GM23248 (cell line): ENCODE measurements at regions not wholly inside any gene's neighbourhood (a gene's known extent, or its start where the extent isn't known, plus 50 kb on each side); places are given as distances from the start of the nearest gene placed in this dataset.

Experiments used
- DNase-seq: peaks from one replicate; pipeline ENCODE4 v3.0.0-alpha.2; 2015
- H2AFZ ChIP-seq: fragments of 200-600 bp; sonication (generic); 2 replicates; pipeline ENCODE4 v1.6.1; 2016; ENCODE audit warnings: antibody characterized with exemption
- H3F3A ChIP-seq: fragments of 200-600 bp; sonication (generic); 2 replicates; pipeline ENCODE4 v1.6.1; 2016; ENCODE audit warnings: mild to moderate bottlenecking, antibody characterized with exemption, mixed run types; ENCODE audit not compliant: insufficient read depth
- H3K27ac ChIP-seq: fragments of 200-600 bp; sonication (generic); 2 replicates; pipeline ENCODE4 v1.5.1; 2016; ENCODE audit warnings: mild to moderate bottlenecking
- H3K27me3 ChIP-seq: fragments of 200-600 bp; sonication (generic); replicated peaks from 2 replicates; pipeline ENCODE4 v1.6.1; 2016; ENCODE audit warnings: mild to moderate bottlenecking; ENCODE audit not compliant: insufficient read depth
- H3K36me3 ChIP-seq: fragments of 200-600 bp; sonication (generic); 2 replicates; pipeline ENCODE4 v1.6.1; 2016; ENCODE audit warnings: low read depth, mild to moderate bottlenecking
- H3K4me1 ChIP-seq: fragments of 200-600 bp; sonication (generic); 2 replicates; pipeline ENCODE4 v1.6.1; 2016; ENCODE audit warnings: mild to moderate bottlenecking; ENCODE audit not compliant: insufficient read depth
- H3K4me2 ChIP-seq: fragments of 200-600 bp; sonication (generic); one replicate; pipeline ENCODE4 v1.6.1; 2016; ENCODE audit warnings: mild to moderate bottlenecking; ENCODE audit not compliant: unreplicated experiment
- H3K4me3 ChIP-seq: fragments of 200-600 bp; sonication (generic); 2 replicates; pipeline ENCODE4 v1.5.1; 2016; ENCODE audit warnings: mild to moderate bottlenecking
- H3K79me2 ChIP-seq: fragments of 200-600 bp; sonication (generic); 2 replicates; pipeline ENCODE4 v1.6.1; 2016; ENCODE audit warnings: mild to moderate bottlenecking; ENCODE audit not compliant: insufficient read depth
- H3K9ac ChIP-seq: fragments of 200-600 bp; sonication (generic); 2 replicates; pipeline ENCODE4 v1.6.1; 2016; ENCODE audit warnings: mild to moderate bottlenecking
- H3K9me2 ChIP-seq: fragments of 200-600 bp; sonication (generic); 2 replicates; pipeline ENCODE4 v1.6.1; 2016; ENCODE audit warnings: mixed run types, mild to moderate bottlenecking, moderate library complexity; ENCODE audit not compliant: insufficient read depth
- H3K9me3 ChIP-seq: fragments of 200-600 bp; sonication (generic); one replicate; pipeline ENCODE4 v1.6.1; 2017; ENCODE audit warnings: low read depth
- H4K20me1 ChIP-seq: fragments of 200-600 bp; sonication (generic); 2 replicates; pipeline ENCODE4 v1.6.0; 2016; ENCODE audit not compliant: insufficient read depth
- EZH2 ChIP-seq: fragments of 200-600 bp; sonication (generic); IDR thresholded peaks from 2 replicates; pipeline ENCODE4 v1.6.1; 2018; ENCODE audit warnings: antibody characterized with exemption, mild to moderate bottlenecking; ENCODE audit not compliant: insufficient read depth, poor library complexity, severe bottlenecking
- EZH2phosphoT487 ChIP-seq: fragments of 200-600 bp; sonication (generic); IDR thresholded peaks from 2 replicates; pipeline ENCODE4 v1.6.1; 2018; ENCODE audit warnings: antibody characterized with exemption, moderate library complexity, mild to moderate bottlenecking, low read depth; ENCODE audit not compliant: insufficient read depth
- WGBS, 2 experiments: methylation state at CpG; one replicate each; pipeline ENCODE4 v1.1.6; 2015 to 2017; ENCODE audit warnings: low lambda C conversion rate in 2 of 2, low coverage in 1 of 2; ENCODE audit errors: missing lambda C conversion rate in 2 of 2; 5-methylcytosine and 5-hydroxymethylcytosine counted together
- in situ Hi-C: fragments of 300-500 bp; cut with MboI; formaldehyde crosslinking; loops from 2 replicates; pipeline ENCODE4 v1.15.0; 2020

- Histone ChIP-seq H3K4me1 (no peaks in the 10 kb centered on the region), H3K36me3 (no peaks in the 10 kb centered on the region), H3K27me3 (no peaks in the 10 kb centered on the region), H3K9ac (no peak overlapping the region), H3K9me2 (no peaks in the 10 kb centered on the region), H3K4me3 (no peak overlapping the region), H4K20me1 (no peaks in the 10 kb centered on the region), H3K27ac (no peak overlapping the region), H3K9me3 (no peaks in the 10 kb centered on the region), H3K4me2 (no peak overlapping the region), H3F3A (no peaks in the 10 kb centered on the region), H3K79me2 (no peaks in the 10 kb centered on the region), H2AFZ (no peak overlapping the region)
- WGBS, 2 experiments = 54 to 55% methylated on average over 6 of the region's 6 CpGs
- no peak for DNase-seq
- in situ Hi-C loops = no loop called here
- TF ChIP-seq EZH2phosphoT487 = no peak
- TF ChIP-seq EZH2 = no peak
These were observed 124.3 kb downstream of the GPAM start for GRCh38 chr10:112059220-112059619.

- no peaks in the 10 kb centered on the region for H3K9me3 ChIP-seq
- H4K20me1 ChIP-seq = no peaks in the 10 kb centered on the region
- H3K79me2 ChIP-seq = no peaks in the 10 kb centered on the region
- no peak overlapping the region for H3K4me2 ChIP-seq
- no peaks in the 10 kb centered on the region for H3K36me3 ChIP-seq
- 81 to 100% methylated on average over 2 of the region's 2 CpGs for WGBS, 2 experiments
- in situ Hi-C loops = no loop called here
- H3K9ac ChIP-seq = no peak overlapping the region
- DNase-seq = no peak
- H3K9me2 ChIP-seq = no peaks in the 10 kb centered on the region
- no peaks in the 10 kb centered on the region for H3K4me1 ChIP-seq
- peaks cover 6% of the 10 kb centered on the region; the same call in 1 of the 2 replicates for H3K27me3 ChIP-seq
- no peak overlapping the region for H3K27ac ChIP-seq
- H3F3A ChIP-seq = no peaks in the 10 kb centered on the region
- no peak overlapping the region for H3K4me3 ChIP-seq
- no peak for TF ChIP-seq EZH2phosphoT487
- no peak for TF ChIP-seq EZH2
- no peak overlapping the region for H2AFZ ChIP-seq
These were observed 111.9 kb downstream of the GPAM start for GRCh38 chr10:112071596-112072133.

- Histone ChIP-seq H3K4me3 (no peak overlapping the region), H3K9ac (no peak overlapping the region), H3F3A (no peaks in the 10 kb centered on the region), H3K36me3 (no peaks in the 10 kb centered on the region), H3K27ac (no peak overlapping the region), H3K27me3 (peaks cover 11% of the 10 kb centered on the region; the same call in 1 of the 2 replicates), H2AFZ (no peak overlapping the region), H3K4me2 (no peak overlapping the region), H3K4me1 (no peaks in the 10 kb centered on the region), H4K20me1 (no peaks in the 10 kb centered on the region), H3K79me2 (no peaks in the 10 kb centered on the region), H3K9me2 (no peaks in the 10 kb centered on the region), H3K9me3 (no peaks in the 10 kb centered on the region)
- in situ Hi-C loops = no loop called here
- DNase-seq = no peak
- 22 to 24% methylated on average over 1 of the region's 1 CpG for WGBS, 2 experiments
- TF ChIP-seq EZH2 (no peak), EZH2phosphoT487 (no peak)
These were observed 105.6 kb downstream of the GPAM start for GRCh38 chr10:112078003-112078402.

GRCh38 chr10:112080231-112080630 lies 103.3 kb downstream of the GPAM start:
- Histone ChIP-seq H3K36me3 (no peaks in the 10 kb centered on the region), H3K27me3 (peaks cover 7% of the 10 kb centered on the region; the same call in 1 of the 2 replicates), H3K9me2 (no peaks in the 10 kb centered on the region), H3F3A (no peaks in the 10 kb centered on the region), H3K27ac (no peak overlapping the region), H3K4me1 (no peaks in the 10 kb centered on the region), H3K9me3 (no peaks in the 10 kb centered on the region), H3K4me3 (no peak overlapping the region), H2AFZ (no peak overlapping the region), H3K4me2 (no peak overlapping the region), H3K9ac (no peak overlapping the region), H4K20me1 (no peaks in the 10 kb centered on the region), H3K79me2 (no peaks in the 10 kb centered on the region)
- DNase-seq = no peak
- in situ Hi-C loops = no loop called here
- 57 to 66% methylated on average over 2 of the region's 2 CpGs for WGBS, 2 experiments
- TF ChIP-seq EZH2phosphoT487 (no peak), EZH2 (no peak)

- Histone ChIP-seq H3K4me2 (no peak overlapping the region), H3F3A (no peaks in the 10 kb centered on the region), H2AFZ (no peak overlapping the region), H4K20me1 (no peaks in the 10 kb centered on the region), H3K27ac (no peak overlapping the region), H3K9me3 (no peaks in the 10 kb centered on the region), H3K27me3 (0 out of 2 replicates have a peak, but pooled peaks cover 11% of the 10 kb centered on the region), H3K9me2 (no peaks in the 10 kb centered on the region), H3K4me3 (no peak overlapping the region), H3K79me2 (no peaks in the 10 kb centered on the region), H3K36me3 (no peaks in the 10 kb centered on the region), H3K9ac (no peak overlapping the region), H3K4me1 (no peaks in the 10 kb centered on the region)
- in situ Hi-C loops = no loop called here
- TF ChIP-seq EZH2 (no peak), EZH2phosphoT487 (no peak)
- 37 to 38% methylated on average over 5 of the region's 5 CpGs for WGBS, 2 experiments
- no peak for DNase-seq
These were observed 101.4 kb downstream of the GPAM start for GRCh38 chr10:112082120-112082519.
